ENCODE measurements at regions not wholly inside any gene's neighbourhood (a gene's known extent, or its start where the extent isn't known, plus 50 kb on each side); places are given as distances from the start of the nearest gene placed in this dataset.
A peak's percentile ranks its signal among the peaks of the same experiment; 100 is the strongest.
"Not testable (repeated sequence)": the region's sequence is repeated elsewhere in the genome, so short reads cannot be mapped to it uniquely, and the experiment has no call there.

DNA sequence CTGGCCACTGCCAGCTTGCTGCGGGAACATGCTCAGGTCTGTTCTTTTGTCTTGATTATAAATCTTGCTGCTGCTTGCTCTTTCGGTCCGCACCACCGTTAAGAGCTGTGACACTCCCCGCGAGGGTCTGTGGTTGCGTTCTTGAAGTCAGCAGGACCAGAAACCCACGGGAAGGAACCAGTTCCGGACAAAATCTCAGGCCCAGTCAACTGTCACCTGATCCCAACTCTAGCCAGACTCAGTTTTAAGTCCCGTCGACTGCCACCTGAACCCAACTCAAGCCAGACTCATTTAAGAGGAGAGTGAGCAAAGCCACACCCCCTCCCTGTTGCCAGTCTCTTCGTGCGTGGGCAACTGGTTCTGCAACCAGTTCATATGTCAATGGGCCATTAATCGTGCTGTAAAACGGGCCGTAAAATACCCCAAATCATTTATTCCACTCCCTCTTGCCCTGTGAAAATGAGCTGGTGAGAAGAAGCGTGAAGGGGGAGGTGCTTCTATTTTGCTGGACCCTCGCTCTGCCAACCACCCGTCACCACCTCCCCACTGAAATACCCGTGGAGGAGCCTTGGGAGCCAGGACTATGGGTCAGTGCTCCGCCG, 224.3 kb downstream of the NDUFA10 start:
- Histone ChIP-seq H3K36me3 (no peaks in the 10 kb centered on the region), H3K9me3 (no peaks in the 10 kb centered on the region), H3K4me3 (no peak overlapping the region), H3K4me1 (no peaks in the 10 kb centered on the region), H3K27me3 (peaks cover 0 to 25% (median 0%) of the 10 kb centered on the region in 9 donors), H3K27ac (no peak overlapping the region)
- intact Hi-C loops (cut with DNase I) = no loop called here
- 86 to 95% (median 88%) methylated on average over 20 to 22 of the region's 22 CpGs for WGBS, 4 donors
- DNase-seq = peak in 2 of 5 donors; percentile 6 to 16
- TF ChIP-seq, protein P1, sequence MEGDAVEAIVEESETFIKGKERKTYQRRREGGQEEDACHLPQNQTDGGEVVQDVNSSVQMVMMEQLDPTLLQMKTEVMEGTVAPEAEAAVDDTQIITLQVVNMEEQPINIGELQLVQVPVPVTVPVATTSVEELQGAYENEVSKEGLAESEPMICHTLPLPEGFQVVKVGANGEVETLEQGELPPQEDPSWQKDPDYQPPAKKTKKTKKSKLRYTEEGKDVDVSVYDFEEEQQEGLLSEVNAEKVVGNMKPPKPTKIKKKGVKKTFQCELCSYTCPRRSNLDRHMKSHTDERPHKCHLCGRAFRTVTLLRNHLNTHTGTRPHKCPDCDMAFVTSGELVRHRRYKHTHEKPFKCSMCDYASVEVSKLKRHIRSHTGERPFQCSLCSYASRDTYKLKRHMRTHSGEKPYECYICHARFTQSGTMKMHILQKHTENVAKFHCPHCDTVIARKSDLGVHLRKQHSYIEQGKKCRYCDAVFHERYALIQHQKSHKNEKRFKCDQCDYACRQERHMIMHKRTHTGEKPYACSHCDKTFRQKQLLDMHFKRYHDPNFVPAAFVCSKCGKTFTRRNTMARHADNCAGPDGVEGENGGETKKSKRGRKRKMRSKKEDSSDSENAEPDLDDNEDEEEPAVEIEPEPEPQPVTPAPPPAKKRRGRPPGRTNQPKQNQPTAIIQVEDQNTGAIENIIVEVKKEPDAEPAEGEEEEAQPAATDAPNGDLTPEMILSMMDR (IDR thresholded peaks at IDR 0.05) = no peak
- no peak for TF ChIP-seq POLR2A (IDR thresholded peaks at IDR 0.05)
- no peak for ATAC-seq

- no peaks in the 10 kb centered on the region for H3K36me3 ChIP-seq
- intact Hi-C loops (cut with DNase I) = no loop called here
- no peaks in the 10 kb centered on the region for H3K4me1 ChIP-seq
- TF ChIP-seq, protein P1 (IDR thresholded peaks at IDR 0.05) = no peak
- TF ChIP-seq POLR2A (IDR thresholded peaks at IDR 0.05) = no peak
- DNase-seq (no peak), ATAC-seq (no peak)
- no peak overlapping the region for H3K4me3 ChIP-seq
- peaks cover 0 to 11% (median 0%) of the 10 kb centered on the region in 12 donors for H3K9me3 ChIP-seq
- no peak overlapping the region for H3K27ac ChIP-seq
- H3K27me3 ChIP-seq = peaks cover 0 to 11% (median 0%) of the 10 kb centered on the region in 9 donors
Observed at GRCh38 chr2:239797316-239797715, 227.8 kb downstream of the NDUFA10 start.

DNA sequence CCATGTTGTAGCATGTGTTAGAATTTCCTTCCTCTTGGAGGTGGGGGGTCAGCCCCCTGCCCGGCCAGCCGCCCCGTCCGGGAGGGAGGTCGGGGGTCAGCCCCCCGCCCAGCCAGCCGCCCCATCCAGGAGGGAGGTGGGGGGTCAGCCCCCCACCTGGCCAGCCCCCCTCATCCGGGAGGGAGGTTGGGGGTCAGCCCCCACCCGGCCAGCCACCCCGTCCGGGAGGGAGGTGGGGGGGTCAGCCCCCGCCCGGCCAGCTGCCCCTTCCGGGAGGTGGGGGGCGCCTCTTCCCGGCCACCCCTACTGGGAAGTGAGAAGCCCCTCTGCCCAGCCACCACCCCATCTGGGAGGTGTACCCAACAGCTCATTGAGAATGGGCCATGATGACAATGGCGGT, 229.4 kb downstream of the NDUFA10 start:
- H3K36me3 ChIP-seq; intact Hi-C loops (cut with DNase I); H3K4me1 ChIP-seq; H3K27ac ChIP-seq; H3K4me3 ChIP-seq; ATAC-seq; H3K27me3 ChIP-seq: not testable (repeated sequence)
- 93 to 97% (median 96%) methylated on average over 11 to 17 of the region's 17 CpGs for WGBS, 4 donors
- H3K9me3 ChIP-seq = peaks cover 0 to 11% (median 0%) of the 10 kb centered on the region in 12 donors
- DNase-seq = peak in 1 of 5 donors; percentile 8

- no peak for TF ChIP-seq POLR2A (IDR thresholded peaks at IDR 0.05)
- TF ChIP-seq, protein P1 (IDR thresholded peaks at IDR 0.05) = no peak
- no peaks in the 10 kb centered on the region for H3K36me3 ChIP-seq
- ATAC-seq = no peak
- no peaks in the 10 kb centered on the region for H3K4me1 ChIP-seq
- H3K9me3 ChIP-seq = peaks cover 0 to 11% (median 0%) of the 10 kb centered on the region in 12 donors
- no peak overlapping the region for H3K27ac ChIP-seq
- intact Hi-C loops (cut with DNase I) = no loop called here
- peak in 1 of 5 donors; percentile 5 for DNase-seq
- 68 to 78% (median 75%) methylated on average over 7 of the region's 7 CpGs for WGBS, 4 donors
- H3K27me3 ChIP-seq = peaks cover 0 to 7% (median 0%) of the 10 kb centered on the region in 9 donors
- H3K4me3 ChIP-seq = no peak overlapping the region
Observed at GRCh38 chr2:239793836-239794235, 231.3 kb downstream of the NDUFA10 start.

GRCh38 chr2:239793086-239793485, 232.1 kb downstream of the NDUFA10 start:
- Histone ChIP-seq H3K36me3 (no peaks in the 10 kb centered on the region), H3K4me3 (no peak overlapping the region), H3K9me3 (peaks cover 0 to 11% (median 0%) of the 10 kb centered on the region in 12 donors), H3K4me1 (no peaks in the 10 kb centered on the region), H3K27ac (no peak overlapping the region), H3K27me3 (peaks cover 0 to 6% (median 0%) of the 10 kb centered on the region in 9 donors)
- no peak for DNase-seq
- no peak for ATAC-seq
- intact Hi-C loops (cut with DNase I) = no loop called here
- TF ChIP-seq, protein P1 (IDR thresholded peaks at IDR 0.05) = no peak
- TF ChIP-seq POLR2A (IDR thresholded peaks at IDR 0.05) = no peak
- WGBS, 4 donors = 89 to 91% (median 90%) methylated on average over 5 of the region's 5 CpGs
